Ishikawa (cell line): ENCODE measurements at regions not wholly inside any gene's neighbourhood (a gene's known extent, or its start where the extent isn't known, plus 50 kb on each side); places are given as distances from the start of the nearest gene placed in this dataset.

ENCODE experiments used
- EGR1 ChIP-seq: IDR thresholded peaks from 2 replicates; pipeline ENCODE4 v1.6.1; 2012
- EP300 ChIP-seq: IDR thresholded peaks from 2 replicates; pipeline ENCODE4 v1.6.1; 2012; ENCODE audit warnings: borderline replicate concordance

GRCh38 chr2:41062336-41062735, 610.4 kb upstream of the SLC8A1 start:
- no peak for TF ChIP-seq EP300
- no peak for TF ChIP-seq EGR1
